GM10266 (cell line): ENCODE measurements at regions not wholly inside any gene's neighbourhood (a gene's known extent, or its start where the extent isn't known, plus 50 kb on each side); places are given as distances from the start of the nearest gene placed in this dataset.

Experiments
- DNase-seq: peaks from one replicate; pipeline ENCODE4 v3.0.0; 2012; ENCODE audit errors: extremely low spot score
- TF ChIP-seq, protein P1 (sequence below): IDR thresholded peaks from 2 replicates; pipeline ENCODE4 v1.5.1; 2012; ENCODE audit warnings: mild to moderate bottlenecking, low read depth; ENCODE audit not compliant: control insufficient read depth, insufficient read depth; ENCODE audit errors: missing control alignments

DNA sequence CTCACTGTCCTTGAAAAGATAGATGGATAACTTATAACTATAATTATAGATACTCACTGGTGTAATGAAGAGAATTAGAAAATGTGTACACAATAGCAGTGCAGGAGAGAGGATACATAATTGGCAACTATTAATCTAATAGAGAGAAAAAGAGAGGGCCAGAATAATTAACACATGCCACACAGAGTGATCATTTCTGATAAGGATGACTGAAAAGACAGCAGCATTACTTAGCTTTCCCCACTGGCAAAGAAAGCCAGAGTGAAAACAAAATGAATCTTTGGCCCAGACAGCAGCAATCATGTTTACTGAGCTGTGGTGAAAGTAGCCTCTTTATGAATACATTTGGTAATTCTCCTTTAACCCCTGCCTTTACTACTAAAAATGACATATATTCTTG, 493.3 kb upstream of the ROBO1 start:
- DNase-seq: no peak

DNA sequence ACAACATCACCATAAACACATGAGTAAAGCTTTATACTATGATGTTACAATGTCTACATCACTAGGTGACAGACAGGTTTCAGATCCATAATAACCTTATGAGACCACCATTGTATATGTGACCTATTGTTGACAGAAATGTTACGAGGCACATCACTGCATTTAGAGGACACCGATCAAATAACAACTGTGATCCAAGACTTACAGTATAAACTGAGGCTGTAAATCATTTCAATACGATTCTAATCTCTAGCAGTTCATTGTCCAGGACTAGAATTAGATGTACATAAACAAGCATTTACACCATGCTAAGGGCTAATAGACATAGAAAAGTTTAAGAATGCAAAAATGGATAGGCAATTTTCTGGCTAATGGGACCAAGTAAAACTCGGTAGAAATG, 491.9 kb upstream of the ROBO1 start:
- no peak for DNase-seq
- TF ChIP-seq, protein P1, sequence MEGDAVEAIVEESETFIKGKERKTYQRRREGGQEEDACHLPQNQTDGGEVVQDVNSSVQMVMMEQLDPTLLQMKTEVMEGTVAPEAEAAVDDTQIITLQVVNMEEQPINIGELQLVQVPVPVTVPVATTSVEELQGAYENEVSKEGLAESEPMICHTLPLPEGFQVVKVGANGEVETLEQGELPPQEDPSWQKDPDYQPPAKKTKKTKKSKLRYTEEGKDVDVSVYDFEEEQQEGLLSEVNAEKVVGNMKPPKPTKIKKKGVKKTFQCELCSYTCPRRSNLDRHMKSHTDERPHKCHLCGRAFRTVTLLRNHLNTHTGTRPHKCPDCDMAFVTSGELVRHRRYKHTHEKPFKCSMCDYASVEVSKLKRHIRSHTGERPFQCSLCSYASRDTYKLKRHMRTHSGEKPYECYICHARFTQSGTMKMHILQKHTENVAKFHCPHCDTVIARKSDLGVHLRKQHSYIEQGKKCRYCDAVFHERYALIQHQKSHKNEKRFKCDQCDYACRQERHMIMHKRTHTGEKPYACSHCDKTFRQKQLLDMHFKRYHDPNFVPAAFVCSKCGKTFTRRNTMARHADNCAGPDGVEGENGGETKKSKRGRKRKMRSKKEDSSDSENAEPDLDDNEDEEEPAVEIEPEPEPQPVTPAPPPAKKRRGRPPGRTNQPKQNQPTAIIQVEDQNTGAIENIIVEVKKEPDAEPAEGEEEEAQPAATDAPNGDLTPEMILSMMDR: no peak

More for the DNA sequence above, 493.3 kb upstream of the ROBO1 start:
- TF ChIP-seq, protein P1: no peak

DNA sequence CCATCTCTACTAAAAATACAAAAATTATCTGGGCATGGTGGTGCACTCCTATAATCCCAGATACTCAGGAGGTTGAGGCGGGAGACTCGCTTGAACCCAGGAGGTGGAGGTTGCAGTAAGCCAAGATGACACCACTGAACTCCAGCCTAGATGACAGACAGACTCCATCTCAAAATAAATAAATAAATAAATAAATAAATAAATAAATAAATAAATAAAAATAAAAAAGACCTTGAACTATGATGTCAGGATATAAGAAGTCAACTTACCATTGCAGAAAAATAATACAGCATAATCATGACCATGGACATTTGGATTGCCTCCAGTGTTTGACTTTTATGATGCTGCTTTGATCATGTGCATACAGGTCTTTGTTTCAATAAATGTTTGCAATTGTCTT, 484.3 kb upstream of the ROBO1 start:
- TF ChIP-seq, protein P1: no peak
- DNase-seq: no peak

DNA sequence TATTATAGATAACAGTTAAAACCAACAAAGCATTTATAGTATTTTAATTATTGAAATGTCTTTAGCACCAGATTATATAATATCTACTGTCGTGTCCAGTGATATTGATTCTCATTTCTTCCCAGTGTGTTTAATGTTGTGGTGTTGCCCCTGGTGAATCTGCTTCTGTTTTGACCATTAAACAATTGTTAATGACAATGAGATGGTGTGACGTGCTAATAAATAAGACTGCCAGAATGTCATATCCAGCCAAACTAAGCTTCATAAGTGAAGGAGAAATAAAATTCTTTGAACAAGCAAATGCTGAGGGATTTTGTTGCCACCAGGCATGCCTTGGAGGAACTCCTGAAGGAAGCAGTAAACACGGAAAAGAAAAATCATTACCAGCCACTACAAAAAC, 480.0 kb upstream of the ROBO1 start:
- TF ChIP-seq, protein P1: no peak
- no peak for DNase-seq

DNA sequence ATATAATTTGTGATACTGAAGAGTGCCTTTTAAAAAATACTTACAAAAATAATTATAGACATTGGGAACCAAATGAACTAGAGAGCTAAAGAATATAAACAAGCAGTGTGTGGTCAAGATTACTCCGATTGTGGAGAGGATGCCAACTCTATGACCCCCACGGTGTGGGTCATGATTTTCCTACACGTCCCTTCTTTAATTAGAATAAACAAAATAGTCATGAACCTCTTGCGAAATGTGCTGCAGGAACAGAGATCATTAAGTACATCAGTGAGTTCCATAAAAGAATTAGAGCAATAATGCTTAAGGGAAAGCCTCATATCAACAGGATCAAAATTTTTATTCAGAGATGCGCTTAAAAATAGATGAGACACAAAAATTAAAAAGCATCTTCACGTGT, 476.6 kb upstream of the ROBO1 start:
- no peak for DNase-seq
- TF ChIP-seq, protein P1: no peak

DNA sequence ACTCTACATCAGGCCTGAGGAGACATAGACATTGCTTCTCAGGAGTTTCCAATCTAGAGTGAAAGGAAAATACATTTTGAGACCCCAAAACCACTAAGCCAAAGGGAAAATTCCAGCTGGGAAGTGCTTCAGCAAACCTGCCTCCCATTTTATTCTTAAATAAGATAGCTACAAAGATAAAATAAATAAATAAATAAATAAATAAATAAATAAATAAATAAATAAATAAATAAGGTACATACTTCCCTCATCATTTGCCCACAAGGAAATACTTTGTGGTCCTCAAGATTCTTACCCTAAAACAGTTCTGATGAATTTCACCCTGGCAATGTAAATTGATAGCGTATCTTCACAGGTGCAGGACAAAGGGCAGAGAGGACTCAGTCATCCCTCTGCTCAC, 474.0 kb upstream of the ROBO1 start:
- TF ChIP-seq, protein P1: no peak
- no peak for DNase-seq

DNA sequence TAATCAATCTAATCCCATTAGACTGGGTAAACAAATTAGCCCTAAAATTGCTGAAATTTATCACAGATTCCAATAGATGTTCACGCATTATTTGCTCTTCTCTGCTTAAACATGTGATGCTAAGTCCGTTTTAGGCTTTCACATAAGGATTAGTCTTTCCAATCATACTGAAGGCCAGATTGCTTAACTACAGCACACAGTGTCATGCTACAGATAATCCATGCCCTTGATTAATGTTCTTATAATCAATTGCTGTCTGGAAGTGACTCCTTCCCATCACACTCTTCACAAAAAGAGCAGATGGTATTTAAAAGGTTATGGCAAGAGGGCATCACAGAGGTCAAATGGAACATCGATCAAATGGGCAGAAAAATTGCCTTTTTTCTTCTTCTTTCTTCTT, 471.5 kb upstream of the ROBO1 start:
- TF ChIP-seq, protein P1: no peak
- DNase-seq: no peak
